OCI-LY7 (cell line): ENCODE measurements at regions not wholly inside any gene's neighbourhood (a gene's known extent, or its start where the extent isn't known, plus 50 kb on each side); places are given as distances from the start of the nearest gene placed in this dataset.

Experiments used
- BruUV-seq: library from RNA; stranded (reverse); fragments of 400-500 nt; replicated peaks from 2 replicates; lab custom pipeline; 2021; lab: Mats Ljungman, UMichigan
- CTCF ChIA-PET: fragments of 300-600 bp; sonication (Branson Sonifier 250); formaldehyde crosslinking; loops from one replicate; lab custom pipeline; 2022; ENCODE audit warnings: antibody characterized with exemption; ENCODE audit not compliant: unreplicated experiment; lab: Charles Lee
- POLR2A ChIA-PET: fragments of 300-600 bp; sonication (Branson Sonifier 250); formaldehyde crosslinking; loops from one replicate; lab custom pipeline; 2022; ENCODE audit warnings: antibody characterized with exemption; lab: Charles Lee
- DNase-seq: peaks from one replicate; pipeline ENCODE4 v3.0.0-alpha.2; 2015; ENCODE audit warnings: low spot score
- H2AFZ ChIP-seq: fragments of 200-600 bp; sonication (generic), shearing (Covaris generic); 2 replicates; pipeline ENCODE4 v1.6.1; 2014; ENCODE audit warnings: mild to moderate bottlenecking, antibody characterized with exemption, low read length, moderate library complexity
- H3K27ac ChIP-seq: fragments of 200-600 bp; sonication (generic); 2 replicates; pipeline ENCODE4 v1.5.1; 2014; ENCODE audit warnings: mixed run types, low read depth, mild to moderate bottlenecking, moderate library complexity, low read length, inconsistent platforms; ENCODE audit not compliant: poor library complexity, severe bottlenecking
- H3K36me3 ChIP-seq: fragments of 200-600 bp; sonication (generic); 2 replicates; pipeline ENCODE4 v1.6.1; 2014; ENCODE audit warnings: mild to moderate bottlenecking, antibody characterized with exemption, low read length, moderate library complexity, mixed read lengths; ENCODE audit not compliant: insufficient read depth
- H3K4me1 ChIP-seq: fragments of 200-600 bp; sonication (generic); 2 replicates; pipeline ENCODE4 v1.5.1; 2014; ENCODE audit warnings: mild to moderate bottlenecking, low read length; ENCODE audit not compliant: insufficient read depth, poor library complexity, severe bottlenecking
- H3K4me2 ChIP-seq: fragments of 200-600 bp; sonication (generic); 2 replicates; pipeline ENCODE4 v1.6.1; 2014; ENCODE audit warnings: mild to moderate bottlenecking, low read length
- H3K4me3 ChIP-seq: fragments of 200-600 bp; sonication (generic); 2 replicates; pipeline ENCODE4 v1.5.1; 2014; ENCODE audit warnings: mild to moderate bottlenecking, low read depth, low read length; ENCODE audit not compliant: poor library complexity, severe bottlenecking
- H3K79me2 ChIP-seq: fragments of 200-600 bp; sonication (generic); 2 replicates; pipeline ENCODE4 v1.6.1; 2016; ENCODE audit warnings: low read depth, mild to moderate bottlenecking, low read length, moderate library complexity, mixed read lengths; ENCODE audit not compliant: insufficient read depth
- H3K9me2 ChIP-seq: fragments of 200-600 bp; sonication (generic); 2 replicates; pipeline ENCODE4 v1.6.1; 2016; ENCODE audit warnings: mild to moderate bottlenecking, low read length, mixed read lengths; ENCODE audit not compliant: insufficient read depth
- H3K9me3 ChIP-seq: fragments of 200-600 bp; sonication (generic); 2 replicates; pipeline ENCODE4 v1.6.1; 2014; ENCODE audit warnings: mild to moderate bottlenecking, mixed run types, low read length, mixed read lengths
- H4K20me1 ChIP-seq: fragments of 200-600 bp; sonication (generic); 2 replicates; pipeline ENCODE4 v1.6.1; 2014; ENCODE audit warnings: mild to moderate bottlenecking, antibody characterized with exemption, low read length, moderate library complexity, mixed read lengths; ENCODE audit not compliant: insufficient read depth
- CTCF ChIP-seq: fragments of 200-600 bp; sonication (generic); conservative IDR thresholded peaks from 2 replicates; pipeline ENCODE4 v1.5.1; 2014; ENCODE audit warnings: mild to moderate bottlenecking, antibody characterized with exemption, low read length, moderate library complexity, mixed read lengths
- EZH2phosphoT487 ChIP-seq: fragments of 200-600 bp; sonication (generic); IDR thresholded peaks from 2 replicates; pipeline ENCODE4 v1.6.1; 2018; ENCODE audit warnings: low read depth, borderline replicate concordance, mild to moderate bottlenecking, mixed run types, antibody characterized with exemption, low read length, moderate library complexity, mixed read lengths
- intact Hi-C: fragments of 100-400 bp; cut with micrococcal nuclease; formaldehyde crosslinking; loops from one replicate; pipeline ENCODE4 v1.10.0; 2022; ENCODE audit not compliant: unreplicated experiment

- POLR2A ChIA-PET, result interaction anchor here (0.7 kb wide), 1 partner anchor 186 kb away, joined by 3 read pairs; no protein-coding TSS in a partner anchor
- Histone ChIP-seq H3K36me3 (no peaks in the 10 kb centered on the region), H3K27ac (no peak overlapping the region), H3K9me2 (no peaks in the 10 kb centered on the region), H3K9me3 (no peaks in the 10 kb centered on the region), H3K79me2 (no peaks in the 10 kb centered on the region), H3K4me1 (no peaks in the 10 kb centered on the region), H3K4me3 (no peak overlapping the region), H4K20me1 (no peaks in the 10 kb centered on the region), H2AFZ (no peak overlapping the region), H3K4me2 (no peak overlapping the region)
- BruUV-seq, result no TSS peak
- TF ChIP-seq EZH2phosphoT487 (no peak), CTCF (no peak)
- intact Hi-C loops, result no loop called here
- CTCF ChIA-PET, result no interaction called here
- no peak for DNase-seq
Observed at GRCh38 chr13:37460166-37460565, 138.4 kb downstream of the POSTN start.

- H4K20me1 ChIP-seq, result no peaks in the 10 kb centered on the region
- no peak overlapping the region for H2AFZ ChIP-seq
- no TSS peak for BruUV-seq
- DNase-seq, result no peak
- no peak overlapping the region for H3K27ac ChIP-seq
- no peaks in the 10 kb centered on the region for H3K9me2 ChIP-seq
- no peak overlapping the region for H3K4me3 ChIP-seq
- intact Hi-C loops, result no loop called here
- no peak for TF ChIP-seq EZH2phosphoT487
- no peak for TF ChIP-seq CTCF
- POLR2A ChIA-PET, result no interaction called here
- H3K36me3 ChIP-seq, result no peaks in the 10 kb centered on the region
- H3K4me2 ChIP-seq, result no peak overlapping the region
- H3K9me3 ChIP-seq, result no peaks in the 10 kb centered on the region
- H3K79me2 ChIP-seq, result no peaks in the 10 kb centered on the region
- no peaks in the 10 kb centered on the region for H3K4me1 ChIP-seq
- CTCF ChIA-PET, result no interaction called here
Observed at GRCh38 chr13:37457612-37458011, 141.0 kb downstream of the POSTN start.

- TF ChIP-seq CTCF, result no peak
- no peak for TF ChIP-seq EZH2phosphoT487
- Histone ChIP-seq H3K4me3 (no peak overlapping the region), H3K9me3 (no peaks in the 10 kb centered on the region), H3K27ac (no peak overlapping the region), H3K79me2 (no peaks in the 10 kb centered on the region), H3K9me2 (no peaks in the 10 kb centered on the region), H4K20me1 (no peaks in the 10 kb centered on the region), H3K4me2 (no peak overlapping the region), H3K4me1 (no peaks in the 10 kb centered on the region), H3K36me3 (no peaks in the 10 kb centered on the region), H2AFZ (no peak overlapping the region)
- no peak for DNase-seq
- intact Hi-C loops, result no loop called here
- POLR2A ChIA-PET, result no interaction called here
- CTCF ChIA-PET, result no interaction called here
- no TSS peak for BruUV-seq
Observed at GRCh38 chr13:37456506-37456905, 142.1 kb downstream of the POSTN start.
